Fibroblast of lung (primary cell): ENCODE measurements at regions not wholly inside any gene's neighbourhood (a gene's known extent, or its start where the extent isn't known, plus 50 kb on each side); places are given as distances from the start of the nearest gene placed in this dataset.

Source experiments
- DNase-seq, 2 donors: peaks; one replicate each; pipeline versions ENCODE4 v3.0.0 to v3.0.0-alpha.2; 2010; ENCODE audit warnings: low read depth in 2 of 2
- H2AFZ ChIP-seq: 2 replicates; pipeline ENCODE4 v1.5.1; 2012; ENCODE audit warnings: low read length, control low read depth, inconsistent platforms
- H3K27ac ChIP-seq: 2 replicates; pipeline ENCODE4 v1.5.1; 2011; ENCODE audit warnings: low read length, control low read depth; ENCODE audit not compliant: insufficient read depth
- H3K27me3 ChIP-seq: 2 replicates; pipeline ENCODE4 v1.5.1; 2011; ENCODE audit warnings: mild to moderate bottlenecking, low read length; ENCODE audit not compliant: control insufficient read depth, insufficient read depth
- H3K36me3 ChIP-seq: 2 replicates; pipeline ENCODE4 v1.5.1; 2011; ENCODE audit warnings: low read length; ENCODE audit not compliant: control insufficient read depth, insufficient read depth
- H3K4me1 ChIP-seq: 2 replicates; pipeline ENCODE4 v1.5.1; 2011; ENCODE audit warnings: low read length; ENCODE audit not compliant: control insufficient read depth, insufficient read depth; ENCODE audit errors: extremely low read depth
- H3K4me2 ChIP-seq: 2 replicates; pipeline ENCODE4 v1.5.1; 2011; ENCODE audit warnings: low read length, control low read depth; ENCODE audit not compliant: insufficient read depth; ENCODE audit errors: extremely low read depth
- H3K4me3 ChIP-seq, 4 experiments: fragments of 200-600 bp in 1 of 4; sonication (generic) in 1 of 4; replicated peaks in 1 of 4; 2 replicates each; pipeline ENCODE4 v1.5.1; 2011 to 2016; ENCODE audit warnings: low read length in 4 of 4, low read depth in 3 of 4, mild to moderate bottlenecking in 3 of 4, control low read depth in 2 of 4, inconsistent platforms in 1 of 4, mixed read lengths in 1 of 4; ENCODE audit not compliant: insufficient read depth in 1 of 4; ENCODE audit errors: control extremely low read depth in 1 of 4
- H3K79me2 ChIP-seq: 2 replicates; pipeline ENCODE4 v1.5.1; 2012; ENCODE audit warnings: mild to moderate bottlenecking, low read length, inconsistent platforms; ENCODE audit not compliant: control insufficient read depth, insufficient read depth
- H3K9ac ChIP-seq: 2 replicates; pipeline ENCODE4 v1.5.1; 2011; ENCODE audit warnings: mild to moderate bottlenecking, low read length, control low read depth; ENCODE audit not compliant: insufficient read depth
- H3K9me3 ChIP-seq: 2 replicates; pipeline ENCODE4 v1.5.1; 2012; ENCODE audit warnings: low read depth, low read length; ENCODE audit not compliant: control insufficient read depth, insufficient read depth
- H4K20me1 ChIP-seq: 2 replicates; pipeline ENCODE4 v1.5.1; 2011; ENCODE audit warnings: low read length; ENCODE audit not compliant: control insufficient read depth, insufficient read depth; ENCODE audit errors: extremely low read depth
- CTCF ChIP-seq, 2 donors: IDR thresholded peaks in 1 of 2; conservative IDR thresholded peaks in 1 of 2; 1 replicate in 1 of 2; 2 replicates in 1 of 2; pipeline ENCODE4 v1.5.1; 2011 to 2012; ENCODE audit warnings: low read length in 2 of 2, control low read depth in 1 of 2, inconsistent platforms in 1 of 2, low read depth in 1 of 2, mild to moderate bottlenecking in 1 of 2
- EZH2 ChIP-seq: IDR thresholded peaks from 2 replicates; pipeline ENCODE4 v1.5.1; 2012; ENCODE audit warnings: low read length, control low read depth, mild to moderate bottlenecking; ENCODE audit errors: missing control alignments

- no peak overlapping the region for H3K9ac ChIP-seq
- TF ChIP-seq CTCF (conservative IDR thresholded peaks at IDR 0.05 in 1 of 2, IDR thresholded peaks at IDR 0.05 in 1 of 2; ENCODE audit: low read depth in 1 of 2, low read length in 2 of 2) (no peak), EZH2 (no peak)
- no peaks in the 10 kb centered on the region for H4K20me1 ChIP-seq
- H3K36me3 ChIP-seq: no peaks in the 10 kb centered on the region
- no peaks in the 10 kb centered on the region for H3K9me3 ChIP-seq
- H3K79me2 ChIP-seq: no peaks in the 10 kb centered on the region
- H3K4me3 ChIP-seq: no peak overlapping the region
- H3K4me1 ChIP-seq: no peaks in the 10 kb centered on the region
- H2AFZ ChIP-seq: no peak overlapping the region
- DNase-seq: no peak
- H3K27me3 ChIP-seq: no peaks in the 10 kb centered on the region
- H3K27ac ChIP-seq: no peak overlapping the region
- H3K4me2 ChIP-seq: no peak overlapping the region
These were observed 107.1 kb upstream of the UBE3A start for GRCh38 chr15:25545889-25546288.

- Histone ChIP-seq H3K36me3 (no peaks in the 10 kb centered on the region), H3K4me3 (no peak overlapping the region), H3K9me3 (no peaks in the 10 kb centered on the region), H2AFZ (no peak overlapping the region), H3K4me1 (no peaks in the 10 kb centered on the region), H3K9ac (no peak overlapping the region), H4K20me1 (no peaks in the 10 kb centered on the region), H3K27me3 (no peaks in the 10 kb centered on the region), H3K27ac (no peak overlapping the region), H3K79me2 (no peaks in the 10 kb centered on the region), H3K4me2 (no peak overlapping the region)
- TF ChIP-seq EZH2 (no peak), CTCF (conservative IDR thresholded peaks at IDR 0.05 in 1 of 2, IDR thresholded peaks at IDR 0.05 in 1 of 2; ENCODE audit: low read depth in 1 of 2, low read length in 2 of 2) (no peak)
- DNase-seq: peak in 1 of 2 donors; percentile 79
These were observed 106.2 kb upstream of the UBE3A start for GRCh38 chr15:25545017-25545416.

GRCh38 chr15:25544076-25544475 lies 105.3 kb upstream of the UBE3A start:
- Histone ChIP-seq H3K4me1 (no peaks in the 10 kb centered on the region), H4K20me1 (no peaks in the 10 kb centered on the region), H3K4me2 (no peak overlapping the region), H3K27me3 (no peaks in the 10 kb centered on the region), H3K79me2 (no peaks in the 10 kb centered on the region), H3K4me3 (no peak overlapping the region), H3K9me3 (no peaks in the 10 kb centered on the region), H3K27ac (no peak overlapping the region), H3K36me3 (no peaks in the 10 kb centered on the region), H2AFZ (no peak overlapping the region), H3K9ac (no peak overlapping the region)
- DNase-seq: no peak
- TF ChIP-seq EZH2 (no peak), CTCF (conservative IDR thresholded peaks at IDR 0.05 in 1 of 2, IDR thresholded peaks at IDR 0.05 in 1 of 2; ENCODE audit: low read depth in 1 of 2, low read length in 2 of 2) (no peak)
